ENCODE measurements at regions not wholly inside any gene's neighbourhood (a gene's known extent, or its start where the extent isn't known, plus 50 kb on each side); places are given as distances from the start of the nearest gene placed in this dataset.

- Histone ChIP-seq H3K9me3 (ENCODE audit: control insufficient read depth, insufficient read depth, low read length) (no peaks in the 10 kb centered on the region), H2BK5ac (ENCODE audit: low read depth, low read length, poor library complexity, severe bottlenecking) (no peak overlapping the region), H2BK15ac (ENCODE audit: low read depth, low read length) (no peak overlapping the region), H3K27me3 (ENCODE audit: control insufficient read depth, insufficient read depth, low read length) (peaks cover 2% of the 10 kb centered on the region), H4K5ac (ENCODE audit: low read depth, low read length) (no peak overlapping the region), H2BK120ac (ENCODE audit: low read depth, low read length) (no peak overlapping the region), H3K9me1 (ENCODE audit: insufficient read depth, low read length) (no peaks in the 10 kb centered on the region), H4K91ac (ENCODE audit: insufficient read depth, low read depth, low read length) (no peak overlapping the region), H3K14ac (replicated peaks; ENCODE audit: low read depth, low read length) (no peak overlapping the region), H3K4me2 (ENCODE audit: low read depth, low read length) (no peak overlapping the region), H3K27ac (ENCODE audit: insufficient read depth, low read length) (no peak overlapping the region), H3K23ac (ENCODE audit: low read depth, low read length) (no peak overlapping the region), H2BK20ac (ENCODE audit: low read depth, low read length) (no peak overlapping the region), H2AFZ (replicated peaks; ENCODE audit: low read length, poor library complexity) (no peak overlapping the region), H3K56ac (ENCODE audit: extremely low read depth, insufficient read depth, low read length) (no peak overlapping the region), H4K8ac (ENCODE audit: low read depth in 2 of 2, low read length in 2 of 2) (no peak overlapping the region), H3K4me3 (ENCODE audit: insufficient read depth, low read depth, low read length) (no peak overlapping the region), H2AK5ac (ENCODE audit: low read depth, low read length) (no peak overlapping the region), H2AK9ac (replicated peaks; ENCODE audit: low read depth, low read length, poor library complexity) (no peak overlapping the region), H3K36me3 (ENCODE audit: control insufficient read depth, insufficient read depth, low read length) (no peaks in the 10 kb centered on the region), H3K9ac (ENCODE audit: low read depth, low read length) (no peak overlapping the region), H3K79me1 (ENCODE audit: low read depth in 1 of 2, low read length in 2 of 2) (no peaks in the 10 kb centered on the region), H3K18ac (ENCODE audit: low read depth, low read length) (no peak overlapping the region), H4K20me1 (ENCODE audit: insufficient read depth, low read length) (no peaks in the 10 kb centered on the region), H3K4me1 (ENCODE audit: control insufficient read depth, insufficient read depth, low read length) (no peaks in the 10 kb centered on the region), H3K4ac (ENCODE audit: low read depth, low read length) (no peak overlapping the region)
- dilution Hi-C loops (cut with HindIII; ENCODE audit: low sequenced_read_pairs, unreplicated experiment) (no loop called here), intact Hi-C loops (cut with micrococcal nuclease) (no loop called here), in situ Hi-C loops (cut with MboI; ENCODE audit: low sequenced_read_pairs) (no loop called here)
- no TSS peak for BruUV-seq (replicated peaks)
- ChIA-PET CTCF (interaction anchor here (0.6 kb wide), 1 partner anchor 35 kb away, joined by 3 read pairs; no protein-coding TSS in a partner anchor), POLR2A (ENCODE audit: unreplicated experiment) (no interaction called here)
- no peak for DNase-seq
- no peak for ATAC-seq (ENCODE audit: low read depth)
- TF ChIP-seq SMC3 (IDR thresholded peaks at IDR 0.05; ENCODE audit: low read depth, low read length) (no peak), ELK1 (IDR thresholded peaks at IDR 0.05; ENCODE audit: borderline replicate concordance, low read depth, low read length) (no peak), CHD1 (IDR thresholded peaks at IDR 0.05; ENCODE audit: low read depth, low read length) (no peak), RAD21 (IDR thresholded peaks at IDR 0.05; ENCODE audit: low read length) (no peak), MAFK (IDR thresholded peaks at IDR 0.05; ENCODE audit: low read depth, low read length) (no peak), RCOR1 (IDR thresholded peaks at IDR 0.05; ENCODE audit: insufficient replicate concordance, low read length) (no peak), NFE2L2 (IDR thresholded peaks at IDR 0.05; ENCODE audit: low read depth, low read length) (no peak), BHLHE40 (IDR thresholded peaks at IDR 0.05; ENCODE audit: low read depth, low read length) (no peak), RFX5 (IDR thresholded peaks at IDR 0.05; ENCODE audit: low read depth, low read length) (no peak), USF2 (IDR thresholded peaks at IDR 0.05; ENCODE audit: low read depth, low read length) (no peak), CEBPB (IDR thresholded peaks at IDR 0.05; ENCODE audit: low read depth, low read length) (no peak), MAZ (IDR thresholded peaks at IDR 0.05; ENCODE audit: borderline replicate concordance, low read depth, low read length) (no peak), FOS (IDR thresholded peaks at IDR 0.05; ENCODE audit: low read depth, low read length) (no peak), POLR2A (IDR thresholded peaks at IDR 0.05; ENCODE audit: low read depth, low read length) (no peak), CTCF (conservative IDR thresholded peaks at IDR 0.05; ENCODE audit: low read depth, low read length) (no peak), MXI1 (IDR thresholded peaks at IDR 0.05; ENCODE audit: borderline replicate concordance, low read depth, low read length) (no peak)
- 29% methylated on average over 1 of the region's 2 CpGs; no CpG with 5 or more reads in 1 of the 2 experiments for WGBS, 2 experiments (ENCODE audit: extremely low coverage in 2 of 2, insufficient read length in 1 of 2)
Observed at GRCh38 chrX:30981968-30982367, 89.9 kb downstream of the FTHL17 start.

Data from IMR-90 (cell line).